Stimulated activated CD4-positive, alpha-beta T cell treated with anti-CD3 and anti-CD28 coated beads, Interleukin-1b, Interleukin-23, amount 100 ng/mL, for 24 hours (primary cell): ENCODE measurements at regions not wholly inside any gene's neighbourhood (a gene's known extent, or its start where the extent isn't known, plus 50 kb on each side); places are given as distances from the start of the nearest gene placed in this dataset.
A peak's percentile ranks its signal among the peaks of the same experiment; 100 is the strongest.

Experiments
- DNase-seq, 4 experiments: peaks; one replicate each; pipeline ENCODE4 v3.0.0-alpha.2; 2020; ENCODE audit warnings: low read depth in 4 of 4, low spot score in 1 of 4

- no peak for DNase-seq
These were observed 217.0 kb upstream of the TLE3 start for GRCh38 chr15:70314688-70315087.

- no peak for DNase-seq
These were observed 216.3 kb upstream of the TLE3 start for GRCh38 chr15:70314018-70314354.

GRCh38 chr15:70313099-70314017 lies 215.6 kb upstream of the TLE3 start:
- DNase-seq = no peak

GRCh38 chr15:70311821-70312220 lies 214.1 kb upstream of the TLE3 start:
- no peak for DNase-seq

- DNase-seq = no peak
These were observed 212.0 kb upstream of the TLE3 start for GRCh38 chr15:70309716-70310115.

GRCh38 chr15:70308735-70309434 lies 211.2 kb upstream of the TLE3 start:
- DNase-seq = no peak

GRCh38 chr15:70308011-70308734 lies 210.5 kb upstream of the TLE3 start:
- no peak for DNase-seq

- DNase-seq = no peak
These were observed 208.9 kb upstream of the TLE3 start for GRCh38 chr15:70306582-70306981.

GRCh38 chr15:70306081-70306480 lies 208.4 kb upstream of the TLE3 start:
- no peak for DNase-seq

GRCh38 chr15:70303981-70304380 lies 206.3 kb upstream of the TLE3 start:
- no peak for DNase-seq

GRCh38 chr15:70302360-70302759 lies 204.6 kb upstream of the TLE3 start:
- DNase-seq = no peak

GRCh38 chr15:70301396-70301795 lies 203.7 kb upstream of the TLE3 start:
- no peak for DNase-seq

GRCh38 chr15:70299931-70300869 lies 202.5 kb upstream of the TLE3 start:
- DNase-seq = peak; percentile 9 to 57 (median 43)

- no peak for DNase-seq
These were observed 199.8 kb upstream of the TLE3 start for GRCh38 chr15:70297465-70298058.

GRCh38 chr15:70294731-70295305 lies 197.1 kb upstream of the TLE3 start:
- no peak for DNase-seq

GRCh38 chr15:70293591-70294470 lies 196.1 kb upstream of the TLE3 start:
- no peak for DNase-seq

- no peak for DNase-seq
These were observed 195.4 kb upstream of the TLE3 start for GRCh38 chr15:70293138-70293537.

- DNase-seq = no peak
These were observed 194.5 kb upstream of the TLE3 start for GRCh38 chr15:70292076-70292760.
